NCI-H345 treated with DMSO at 0.1 percent for 48 hours (cell line): ENCODE measurements at regions not wholly inside any gene's neighbourhood (a gene's known extent, or its start where the extent isn't known, plus 50 kb on each side); places are given as distances from the start of the nearest gene placed in this dataset.

Experiments
- DNase-seq: peaks from one replicate; lab custom pipeline; 2025; ENCODE audit not compliant: unreplicated experiment; lab: John Stamatoyannopoulos, UW

DNA sequence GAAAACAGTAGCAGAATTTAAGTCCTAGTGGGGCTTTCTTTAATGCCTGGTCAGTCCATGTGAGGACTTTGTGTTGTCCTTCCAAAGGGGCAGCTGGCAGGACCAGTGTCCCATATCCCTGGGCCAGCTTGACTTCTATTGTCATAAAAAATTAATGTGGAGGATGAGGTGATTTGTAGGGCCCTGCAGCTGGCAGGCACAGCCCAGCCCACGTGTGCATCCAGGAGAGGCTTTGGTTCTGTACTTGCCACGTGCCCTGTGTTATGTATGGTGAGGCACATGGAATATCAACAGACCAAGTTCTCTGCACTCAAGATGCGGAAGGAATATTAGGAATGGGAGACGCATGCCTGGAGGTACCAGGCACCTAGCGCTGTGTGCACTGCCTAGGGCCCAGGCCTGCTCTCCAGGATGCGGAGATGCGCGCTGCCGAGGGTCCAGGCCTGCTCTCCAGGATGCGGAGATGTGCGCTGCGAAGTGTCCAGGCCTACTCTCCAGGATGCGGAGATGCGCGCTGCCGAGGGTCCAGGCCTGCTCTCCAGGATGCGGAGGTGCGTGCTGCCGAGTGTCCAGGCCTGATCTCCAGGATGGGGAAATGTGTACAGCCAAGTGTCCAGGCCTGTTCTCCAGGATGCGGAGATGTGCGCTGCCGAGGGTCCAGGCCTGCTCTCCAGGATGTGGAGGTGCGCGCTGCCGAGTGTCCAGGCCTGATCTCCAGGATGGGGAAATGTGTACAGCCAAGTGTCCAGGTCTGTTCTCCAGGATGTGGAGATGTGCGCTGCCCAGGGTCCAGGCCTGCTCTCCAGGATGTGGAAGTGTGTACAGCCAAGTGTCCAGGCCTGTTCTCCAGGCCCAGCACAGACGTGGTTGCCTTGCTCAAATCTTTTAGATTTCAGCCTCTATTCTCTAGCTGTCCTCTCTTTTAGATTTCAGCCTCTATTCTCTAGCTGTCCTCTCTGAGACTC, 183.3 kb upstream of the ROPN1 start:
- peak; percentile 69 for DNase-seq

DNA sequence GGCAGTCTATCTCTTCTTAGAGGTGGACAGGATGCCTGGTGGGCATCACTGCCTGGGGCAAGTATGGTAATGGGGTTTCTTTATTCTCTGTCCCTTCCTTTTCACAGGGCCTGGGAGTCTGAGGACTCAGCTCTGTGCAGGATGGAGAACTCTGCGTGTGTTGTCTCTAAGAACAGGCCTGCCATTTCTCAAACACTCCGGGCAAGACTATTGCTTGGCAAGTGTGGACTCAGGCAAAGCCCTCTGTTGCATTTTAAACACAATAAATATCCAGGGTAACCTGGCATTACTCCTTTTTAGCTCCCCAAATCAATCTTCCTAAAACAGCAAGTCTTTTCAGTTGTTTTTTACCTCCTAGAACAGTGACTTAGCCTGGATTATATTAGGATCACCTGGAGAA, 185.1 kb upstream of the ROPN1 start:
- DNase-seq: no peak

DNA sequence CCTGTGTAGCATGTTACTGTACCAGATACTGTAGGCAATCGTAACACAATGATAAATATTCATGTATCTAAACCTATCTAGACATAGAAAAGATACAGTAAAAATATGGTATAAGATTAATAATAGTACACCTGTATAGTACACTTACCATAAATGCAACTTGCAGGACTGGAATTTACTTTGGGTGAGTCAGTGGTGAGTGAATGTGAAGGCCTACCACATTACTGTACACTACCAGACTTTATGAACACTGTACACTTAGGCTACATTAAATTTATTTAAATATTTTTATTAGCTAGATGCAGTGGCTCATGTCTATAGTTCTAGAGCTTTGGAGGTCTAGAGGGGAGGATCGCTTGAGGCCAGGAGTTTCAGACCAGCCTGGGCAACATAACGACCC, 186.6 kb upstream of the ROPN1 start:
- no peak for DNase-seq

DNA sequence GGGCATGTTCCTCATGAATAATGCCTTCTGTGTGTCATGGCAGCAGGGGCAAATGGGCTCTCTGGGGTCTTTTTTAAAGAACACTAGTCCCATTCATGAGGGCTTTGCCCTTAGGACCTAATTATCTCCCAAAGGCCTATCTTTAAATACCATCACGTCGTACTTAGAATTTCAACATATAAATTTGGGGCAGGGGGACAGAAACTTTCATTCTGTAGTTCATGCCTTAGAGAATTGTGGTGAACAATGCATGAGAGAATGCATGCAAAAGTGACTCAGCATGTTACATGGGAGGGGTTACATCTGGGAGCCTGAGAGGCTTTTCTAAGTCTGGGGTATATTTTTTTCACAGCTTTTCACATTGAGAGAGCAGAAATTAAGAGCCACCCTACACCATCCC, 208.5 kb upstream of the ROPN1 start:
- no peak for DNase-seq

DNA sequence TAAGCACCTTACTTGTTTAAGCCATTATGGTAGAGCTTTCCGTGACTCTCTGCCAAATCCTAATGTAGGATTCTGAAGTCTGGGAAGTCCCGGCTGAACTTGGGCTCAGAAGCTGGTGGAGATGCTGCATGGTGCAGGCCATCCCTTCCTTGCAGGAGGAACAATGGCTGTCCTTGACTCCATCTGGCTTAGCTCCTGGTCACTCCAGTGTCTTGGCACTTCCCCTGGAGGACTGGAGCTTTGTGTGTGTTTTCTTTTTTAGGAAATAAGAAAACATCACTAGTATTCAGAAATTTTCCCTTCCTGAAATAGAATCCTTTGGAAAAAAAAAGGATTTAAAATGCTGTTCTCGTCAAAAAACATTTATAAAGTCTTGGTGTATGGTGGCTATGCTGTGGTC, 209.3 kb upstream of the ROPN1 start:
- no peak for DNase-seq

DNA sequence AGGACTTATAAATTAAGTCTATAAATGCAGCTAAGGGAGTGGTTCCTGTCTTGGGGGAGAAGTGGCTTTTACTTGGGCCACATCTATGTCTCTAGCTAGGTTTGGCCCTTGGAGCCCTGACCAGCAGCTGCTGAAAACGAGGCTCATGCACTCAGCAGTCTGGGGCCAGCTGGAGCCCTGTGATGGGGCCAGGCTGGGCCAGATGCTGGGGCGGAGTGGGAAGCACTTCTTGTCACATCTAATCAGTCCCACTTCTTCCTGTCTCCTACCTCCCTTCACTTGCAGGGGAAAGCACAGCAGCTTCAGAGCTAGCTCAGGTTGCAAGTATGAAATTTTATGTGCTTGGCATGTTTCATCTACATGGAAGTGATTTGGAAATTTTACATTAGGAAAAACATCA, 209.9 kb upstream of the ROPN1 start:
- no peak for DNase-seq

DNA sequence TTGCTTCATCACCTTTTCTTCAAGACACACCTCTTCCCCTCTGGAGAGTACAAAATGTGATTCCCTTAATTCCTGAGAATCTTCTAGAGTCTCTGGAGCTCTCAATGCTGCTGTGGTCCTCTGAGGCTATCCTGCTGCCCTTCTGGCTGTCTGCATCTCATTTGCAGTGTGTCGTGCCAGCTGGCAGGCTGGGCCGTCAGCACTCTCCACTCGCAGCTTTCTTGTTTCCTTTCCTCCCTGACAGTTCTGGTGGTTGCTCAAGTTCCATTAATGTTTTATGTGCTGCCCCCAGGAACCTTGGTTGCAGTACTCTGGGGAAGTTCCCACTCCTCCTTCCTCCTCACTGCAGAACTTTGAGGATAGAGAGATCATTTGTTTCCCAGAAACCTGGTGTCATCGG, 210.8 kb upstream of the ROPN1 start:
- DNase-seq: no peak

DNA sequence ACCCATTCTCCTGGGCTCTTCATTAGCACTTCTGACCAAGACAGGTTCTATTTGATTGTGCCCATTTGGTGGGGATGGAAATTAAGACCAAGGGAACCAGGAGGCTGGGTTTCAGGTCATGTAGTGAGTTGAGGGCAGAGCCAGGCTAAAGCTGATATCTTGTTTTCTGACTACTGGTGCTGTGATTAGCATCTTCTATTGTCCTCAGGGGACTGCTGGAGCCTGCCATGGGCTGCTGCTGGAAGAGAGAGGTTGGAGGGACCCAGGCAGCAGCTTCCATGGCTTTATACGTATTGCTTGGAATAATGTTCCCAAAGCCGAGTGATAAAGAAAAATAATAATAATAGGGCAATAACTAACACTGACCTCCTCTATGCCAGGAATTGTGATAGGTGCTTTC, 211.4 kb upstream of the ROPN1 start:
- DNase-seq: no peak

DNA sequence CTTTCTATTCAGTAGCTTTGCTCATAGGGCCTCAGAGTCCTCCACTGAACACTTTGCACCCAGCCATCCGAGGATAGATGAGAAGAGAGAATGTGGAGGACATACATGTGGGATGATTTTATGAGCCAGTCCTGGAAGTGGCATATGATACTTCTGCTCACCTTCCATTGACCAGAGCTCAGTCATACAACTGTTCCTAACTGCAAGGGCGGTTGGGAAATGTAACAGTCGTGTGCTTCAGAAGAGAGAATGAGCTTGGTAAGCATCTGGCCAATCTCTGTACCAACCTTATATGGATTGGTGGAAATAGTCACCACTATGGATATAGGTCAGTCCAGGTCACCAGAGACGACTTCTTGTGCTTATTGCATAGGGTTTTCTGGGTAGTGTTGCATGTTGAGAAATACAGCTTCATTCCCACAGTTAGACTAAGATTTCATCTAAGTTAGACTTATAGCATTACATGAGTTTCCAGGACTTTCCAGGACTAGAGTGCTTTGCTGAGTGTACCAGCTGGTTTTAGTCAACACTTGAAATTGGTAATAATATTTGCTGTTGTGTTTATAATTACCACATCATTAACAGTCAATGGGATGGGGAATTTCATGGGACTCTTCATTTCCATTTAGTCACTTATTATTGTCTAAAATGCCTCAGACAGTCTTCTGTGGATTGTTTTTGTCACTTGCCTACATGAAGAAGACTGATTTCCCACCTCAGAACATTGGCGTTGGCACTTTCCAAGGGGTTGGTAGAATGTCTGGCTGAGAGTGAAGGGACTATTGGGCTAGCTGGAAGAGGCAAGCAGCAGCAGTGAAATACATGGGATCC, 214.5 kb upstream of the ROPN1 start:
- no peak for DNase-seq

DNA sequence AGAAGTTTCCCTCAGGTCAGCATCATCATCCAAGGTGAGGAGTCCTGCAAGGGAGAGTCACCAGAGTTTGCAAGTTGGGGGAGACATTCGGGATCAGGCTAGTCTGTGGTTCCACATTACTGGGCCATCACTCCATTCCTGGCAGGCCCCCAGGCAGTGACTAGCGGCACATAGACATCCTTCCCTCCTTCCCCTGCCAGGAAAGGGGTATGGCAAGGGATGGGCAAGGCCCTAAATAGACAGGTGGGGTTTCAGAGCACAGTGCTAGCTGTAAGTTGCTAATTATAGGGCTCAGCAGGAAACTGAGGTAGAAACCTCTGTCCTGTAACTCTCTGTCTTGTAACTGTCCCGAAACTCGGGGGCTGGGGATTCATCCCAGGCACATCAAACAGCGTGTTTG, 215.2 kb upstream of the ROPN1 start:
- DNase-seq: no peak

DNA sequence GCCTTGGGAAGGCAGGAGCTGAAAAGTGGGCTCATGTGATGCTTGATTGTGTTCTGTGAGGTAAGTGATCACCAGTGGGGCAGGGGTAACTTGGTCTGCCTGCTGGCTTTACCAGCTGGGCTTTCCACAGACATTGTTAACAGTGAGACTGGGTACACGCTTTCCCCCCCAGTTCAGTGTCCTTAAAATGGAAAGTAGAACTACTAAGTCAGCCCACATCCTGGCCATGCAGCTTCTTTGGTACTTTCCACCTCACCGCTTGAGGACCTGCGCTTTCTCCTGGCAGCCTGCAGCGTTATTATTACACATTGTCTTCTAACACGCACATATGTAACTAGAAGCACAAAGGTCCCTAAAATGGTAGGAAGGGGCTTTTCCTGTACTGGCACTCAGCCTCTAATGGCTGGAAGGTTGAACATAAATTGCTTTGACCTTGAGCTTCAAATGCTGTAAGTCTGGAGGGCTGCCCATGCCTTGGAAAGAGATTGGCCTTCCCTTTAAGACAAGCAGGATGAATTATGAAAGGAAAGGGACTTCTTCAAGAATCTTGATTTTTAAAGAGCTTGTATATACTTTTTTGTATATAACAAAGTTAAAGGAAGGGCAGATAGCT, 216.1 kb upstream of the ROPN1 start:
- DNase-seq: no peak

DNA sequence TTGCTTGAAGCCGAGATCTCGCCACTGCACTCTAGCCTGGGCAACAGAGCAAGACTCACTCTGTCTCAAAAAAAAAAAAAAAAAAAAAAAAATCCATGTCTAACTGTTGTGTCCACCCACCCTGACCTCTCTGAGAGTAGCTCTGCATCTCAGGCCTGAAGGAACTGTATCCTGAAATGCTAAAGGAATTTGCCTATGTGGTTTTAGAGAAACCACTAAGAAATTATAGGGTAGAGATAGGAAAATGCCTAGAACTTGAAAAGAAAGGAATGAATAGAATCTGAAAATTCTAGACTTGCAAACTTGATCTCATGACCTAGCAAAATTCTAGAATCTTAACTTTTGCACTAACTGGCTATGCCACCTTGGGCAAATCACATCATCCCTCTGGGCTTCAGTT, 217.5 kb upstream of the ROPN1 start:
- DNase-seq: no peak

DNA sequence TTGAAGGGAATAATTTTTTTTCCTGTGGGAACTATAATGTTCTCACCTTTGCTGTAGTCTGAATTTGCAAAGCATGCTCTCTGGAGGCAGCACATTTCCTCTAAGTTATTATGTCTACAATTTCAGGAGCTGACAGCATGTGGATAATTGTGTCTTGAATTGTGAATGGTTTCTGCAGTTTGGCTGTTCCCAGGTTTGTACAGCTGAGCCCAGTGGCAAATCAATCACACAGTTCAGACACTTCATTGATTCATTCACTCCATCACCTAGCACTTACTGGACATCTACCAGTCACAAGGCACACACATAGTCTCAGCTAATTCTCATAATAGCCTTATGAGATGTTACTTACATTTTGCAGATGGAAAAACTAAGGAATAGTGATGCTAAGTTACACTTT, 219.0 kb upstream of the ROPN1 start:
- no peak for DNase-seq

DNA sequence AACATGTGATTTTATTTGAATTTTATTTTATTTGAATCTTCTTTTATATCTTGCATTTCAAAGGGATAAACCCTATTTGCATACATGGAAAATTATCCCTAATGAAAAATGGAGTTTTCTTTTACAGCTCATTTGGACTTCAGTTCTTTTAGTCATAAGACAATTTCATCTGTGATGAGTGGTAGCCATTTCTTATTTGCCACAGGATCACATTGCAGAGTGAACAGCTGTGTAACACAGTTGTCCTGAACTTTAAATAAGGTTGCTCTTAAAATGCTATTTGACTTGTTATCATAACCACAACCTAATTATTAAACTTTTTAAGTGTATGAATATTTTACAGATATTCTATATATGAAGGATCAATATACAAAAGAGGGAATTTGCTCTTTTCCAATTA, 221.7 kb upstream of the ROPN1 start:
- no peak for DNase-seq

DNA sequence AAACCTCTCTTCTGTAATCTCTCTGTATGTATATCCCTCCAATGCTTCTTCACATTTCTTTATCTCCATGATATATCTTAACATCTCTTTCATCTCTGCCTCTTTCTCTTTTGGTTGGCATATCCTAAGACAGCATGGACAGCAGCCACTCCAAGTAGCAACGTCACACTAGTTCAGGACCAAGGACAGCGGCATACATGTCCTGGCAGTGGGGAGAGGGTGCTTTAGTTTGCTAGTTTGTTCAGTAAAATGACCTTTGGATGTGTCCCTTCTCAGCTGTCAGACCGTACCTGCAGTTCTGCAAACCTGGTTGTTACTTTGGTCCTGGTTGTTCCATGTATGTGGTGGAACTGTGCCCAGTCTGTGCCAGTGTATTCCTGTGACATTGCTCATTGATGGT, 225.6 kb upstream of the ROPN1 start:
- DNase-seq: no peak

DNA sequence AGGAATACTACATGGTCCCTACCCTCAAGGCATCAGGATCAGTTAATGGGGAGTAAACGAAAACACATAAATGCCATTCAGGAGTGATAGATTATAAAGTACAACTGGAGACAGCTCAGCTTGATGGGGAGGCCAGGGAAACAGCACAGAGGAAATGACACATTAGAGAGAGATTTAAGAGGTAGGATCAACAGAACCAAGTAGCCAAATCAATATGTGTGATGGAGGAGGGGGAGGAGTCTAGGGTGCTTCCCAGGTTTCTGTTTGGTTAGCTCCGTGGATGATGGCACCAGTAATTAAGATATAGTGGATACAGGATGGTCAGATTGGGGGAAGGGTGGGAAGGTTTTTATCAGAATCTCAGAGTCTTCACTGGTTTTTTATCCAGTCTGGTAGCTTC, 229.5 kb upstream of the ROPN1 start:
- no peak for DNase-seq

DNA sequence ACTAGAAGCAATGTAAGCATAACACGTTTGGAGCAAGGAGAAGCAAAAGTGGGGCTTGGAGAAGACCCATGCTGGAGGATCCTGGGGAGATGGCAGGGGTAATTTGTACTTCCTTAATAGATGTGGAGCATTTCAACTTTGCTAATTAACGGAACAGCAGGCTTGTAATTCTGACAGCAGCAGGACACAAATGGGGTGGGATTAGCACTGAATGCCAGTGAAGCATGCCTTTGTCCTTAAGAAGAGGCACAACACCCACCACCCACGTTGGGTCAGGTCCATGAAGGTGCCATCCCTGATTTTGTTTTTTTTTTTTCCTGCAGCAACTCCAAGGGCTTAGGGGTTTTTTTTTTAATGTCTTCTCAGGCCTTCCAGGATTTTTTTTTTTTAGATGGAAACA, 231.9 kb upstream of the ROPN1 start:
- no peak for DNase-seq

DNA sequence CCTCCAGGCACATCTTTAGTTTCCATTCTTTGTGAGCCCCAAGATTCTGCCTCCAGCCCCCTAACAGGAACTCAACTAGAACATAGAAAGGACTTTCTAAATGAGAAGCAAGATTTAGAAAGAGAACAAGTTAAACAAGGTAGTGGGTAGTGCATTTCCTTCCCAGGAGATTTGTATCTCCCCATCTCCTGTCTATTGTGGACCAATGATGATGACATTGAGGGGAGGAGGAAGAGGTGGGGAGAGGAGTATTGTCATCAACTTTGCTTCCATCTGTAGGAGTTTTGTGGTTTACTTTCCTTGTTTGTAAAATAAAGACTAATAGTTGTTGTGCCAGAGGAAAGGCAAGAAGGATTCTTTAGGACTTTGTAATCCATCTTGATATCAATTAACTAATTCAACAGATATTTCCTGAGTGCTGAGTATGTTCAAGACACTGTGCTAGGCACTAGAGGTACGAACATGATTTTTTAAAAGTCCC, 235.3 kb upstream of the ROPN1 start:
- no peak for DNase-seq

DNA sequence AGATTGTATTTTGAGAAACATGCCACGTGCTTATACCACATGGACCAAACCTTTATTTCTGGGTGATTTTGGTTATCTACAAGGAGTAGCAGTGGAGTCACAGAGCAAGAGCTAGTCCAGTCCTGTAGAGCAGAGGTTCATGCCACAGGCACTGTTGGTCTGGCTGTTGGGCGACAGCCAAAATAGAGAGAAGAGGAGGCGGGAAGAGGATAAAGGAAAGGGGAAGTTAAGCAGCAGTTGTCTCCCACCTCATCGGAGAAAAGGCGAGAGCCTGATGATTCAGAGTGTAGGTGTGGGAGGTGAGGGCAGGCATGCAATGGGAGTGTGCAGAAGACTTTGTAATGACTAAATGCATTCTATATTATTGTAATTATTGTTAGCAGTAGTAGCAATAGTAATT, 237.5 kb upstream of the ROPN1 start:
- no peak for DNase-seq

DNA sequence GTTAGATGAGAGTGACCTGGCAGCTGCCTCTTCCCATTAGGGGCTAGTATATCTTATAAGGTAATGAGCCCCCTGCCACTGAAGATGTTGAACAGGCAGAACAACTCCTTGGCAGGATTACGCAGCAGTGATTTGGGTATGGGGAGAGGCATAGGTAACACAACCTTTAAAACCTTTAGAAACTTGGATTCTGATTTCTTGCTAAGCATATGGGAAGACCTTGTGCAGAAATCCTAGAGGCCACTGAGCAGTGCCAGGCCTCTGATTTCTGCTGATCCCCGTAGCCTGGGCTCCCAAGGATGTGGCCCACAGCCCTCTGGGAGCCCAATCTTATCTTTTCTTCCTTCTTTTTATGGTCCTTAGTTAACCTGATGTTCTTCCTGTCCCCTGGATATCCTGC, 237.9 kb upstream of the ROPN1 start:
- DNase-seq: no peak

DNA sequence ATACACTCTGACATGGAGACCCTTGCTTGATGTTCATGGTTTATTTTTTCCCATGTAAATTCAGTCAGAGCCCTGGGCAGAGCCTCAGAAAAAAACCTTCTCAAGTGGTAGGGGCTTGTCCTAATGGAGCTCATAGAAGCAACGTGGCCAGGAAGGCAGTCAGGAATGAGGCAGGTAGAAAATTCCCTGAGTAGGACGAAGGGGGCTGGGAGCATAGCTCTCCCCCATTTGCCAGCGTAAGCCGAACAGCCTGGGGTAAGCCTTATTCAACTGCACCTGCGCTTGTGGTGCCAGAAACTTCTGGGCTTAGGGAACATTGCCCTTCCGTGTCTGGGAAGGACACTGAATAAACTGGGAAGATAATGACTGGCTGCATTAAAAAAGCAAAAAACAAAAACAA, 238.5 kb upstream of the ROPN1 start:
- no peak for DNase-seq

DNA sequence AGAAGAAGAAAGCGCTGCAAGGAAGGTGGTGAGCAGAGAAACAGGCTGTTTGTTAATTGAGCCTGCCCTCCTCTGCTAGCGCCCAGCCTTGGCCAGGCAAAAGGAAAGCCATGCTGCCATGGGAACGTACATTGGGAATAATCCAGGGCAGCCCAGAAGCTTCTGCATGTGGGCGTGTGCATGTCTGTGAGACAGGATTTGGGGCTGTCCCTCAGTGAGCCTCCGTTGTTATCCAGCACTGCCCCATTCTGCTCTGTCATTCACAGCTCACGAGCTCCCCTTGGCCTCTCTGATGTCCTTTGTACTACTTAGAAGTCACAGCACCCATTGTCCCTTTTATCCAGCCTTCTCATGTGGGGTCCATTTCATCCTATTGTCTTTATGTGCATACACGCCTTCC, 239.1 kb upstream of the ROPN1 start:
- DNase-seq: no peak
